ENCODE measurements at regions not wholly inside any gene's neighbourhood (a gene's known extent, or its start where the extent isn't known, plus 50 kb on each side); places are given as distances from the start of the nearest gene placed in this dataset.

DNA sequence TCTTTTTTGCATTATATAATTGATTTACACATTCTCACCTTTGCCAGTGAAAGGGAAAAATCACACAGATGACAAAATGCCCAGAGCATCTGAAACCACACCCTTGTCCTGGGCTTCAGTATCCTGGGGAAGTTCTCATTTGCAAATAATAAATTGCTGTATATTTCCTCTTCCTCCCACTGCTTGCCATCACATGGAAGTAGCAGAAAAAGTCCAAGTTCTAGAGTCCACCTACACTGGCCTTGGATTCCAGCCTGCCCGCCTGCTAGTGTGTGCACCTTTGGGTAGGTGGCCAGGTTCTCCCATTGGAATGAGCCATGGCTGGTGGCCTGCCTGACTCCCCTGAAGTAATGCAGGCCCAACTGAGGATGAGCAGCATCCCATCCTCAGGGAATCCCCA is 149.4 kb downstream of the GADD45G start:
- H3K4me2 ChIP-seq: no peak overlapping the region
- 100% methylated on average over 1 of the region's 1 CpG for WGBS (ENCODE audit: low lambda C conversion rate, missing lambda C conversion rate)
- no peaks in the 10 kb centered on the region for H3K9me2 ChIP-seq (replicated peaks; ENCODE audit: insufficient read depth)
- no peak for TF ChIP-seq EZH2phosphoT487 (IDR thresholded peaks at IDR 0.05; ENCODE audit: low read depth, severe bottlenecking, unreplicated experiment)
- TF ChIP-seq EZH2 (IDR thresholded peaks at IDR 0.05; ENCODE audit: borderline replicate concordance): no peak
- TF ChIP-seq, protein P1, sequence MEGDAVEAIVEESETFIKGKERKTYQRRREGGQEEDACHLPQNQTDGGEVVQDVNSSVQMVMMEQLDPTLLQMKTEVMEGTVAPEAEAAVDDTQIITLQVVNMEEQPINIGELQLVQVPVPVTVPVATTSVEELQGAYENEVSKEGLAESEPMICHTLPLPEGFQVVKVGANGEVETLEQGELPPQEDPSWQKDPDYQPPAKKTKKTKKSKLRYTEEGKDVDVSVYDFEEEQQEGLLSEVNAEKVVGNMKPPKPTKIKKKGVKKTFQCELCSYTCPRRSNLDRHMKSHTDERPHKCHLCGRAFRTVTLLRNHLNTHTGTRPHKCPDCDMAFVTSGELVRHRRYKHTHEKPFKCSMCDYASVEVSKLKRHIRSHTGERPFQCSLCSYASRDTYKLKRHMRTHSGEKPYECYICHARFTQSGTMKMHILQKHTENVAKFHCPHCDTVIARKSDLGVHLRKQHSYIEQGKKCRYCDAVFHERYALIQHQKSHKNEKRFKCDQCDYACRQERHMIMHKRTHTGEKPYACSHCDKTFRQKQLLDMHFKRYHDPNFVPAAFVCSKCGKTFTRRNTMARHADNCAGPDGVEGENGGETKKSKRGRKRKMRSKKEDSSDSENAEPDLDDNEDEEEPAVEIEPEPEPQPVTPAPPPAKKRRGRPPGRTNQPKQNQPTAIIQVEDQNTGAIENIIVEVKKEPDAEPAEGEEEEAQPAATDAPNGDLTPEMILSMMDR (IDR thresholded peaks at IDR 0.05; ENCODE audit: poor library complexity): no peak
- H4K20me1 ChIP-seq (ENCODE audit: insufficient read depth, poor library complexity, severe bottlenecking): no peaks in the 10 kb centered on the region
- H3K27me3 ChIP-seq: no peaks in the 10 kb centered on the region
- H3K9me3 ChIP-seq (ENCODE audit: low read depth): no peaks in the 10 kb centered on the region
- peaks cover 27% of the 10 kb centered on the region for H3K4me1 ChIP-seq (ENCODE audit: insufficient read depth)
- no peak for DNase-seq (ENCODE audit: low spot score)
- no peak overlapping the region for H3K27ac ChIP-seq
- no peak overlapping the region for H2AFZ ChIP-seq
- H3K79me2 ChIP-seq: no peaks in the 10 kb centered on the region
- no peaks in the 10 kb centered on the region for H3K36me3 ChIP-seq (replicated peaks; ENCODE audit: insufficient read depth, low read depth)
- no peak overlapping the region for H3K4me3 ChIP-seq

DNA sequence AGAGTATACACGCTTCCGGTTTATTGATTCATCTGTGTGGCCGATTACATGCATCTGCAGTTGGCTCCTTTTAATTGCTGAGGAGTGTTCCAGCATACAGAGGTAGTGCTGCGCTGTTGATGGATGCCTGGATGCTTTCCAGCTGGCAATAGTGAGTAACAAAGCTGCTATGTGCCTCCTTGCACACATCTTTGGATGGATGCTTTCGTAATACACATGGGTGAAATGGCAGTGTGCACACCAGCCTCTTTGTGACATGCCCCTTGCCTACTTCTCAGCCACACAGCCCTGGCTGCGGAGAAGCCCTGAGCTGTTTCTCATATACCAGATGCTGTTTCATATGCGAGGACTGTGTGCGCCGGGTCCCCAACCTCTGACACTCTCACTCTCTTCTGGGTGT is 151.0 kb downstream of the GADD45G start:
- Histone ChIP-seq H4K20me1 (ENCODE audit: insufficient read depth, poor library complexity, severe bottlenecking) (no peaks in the 10 kb centered on the region), H3K9me2 (replicated peaks; ENCODE audit: insufficient read depth) (no peaks in the 10 kb centered on the region), H3K79me2 (no peaks in the 10 kb centered on the region), H3K36me3 (replicated peaks; ENCODE audit: insufficient read depth, low read depth) (no peaks in the 10 kb centered on the region), H3K27ac (no peak overlapping the region), H3K4me1 (ENCODE audit: insufficient read depth) (peaks cover 16% of the 10 kb centered on the region), H3K4me2 (no peak overlapping the region), H3K9me3 (ENCODE audit: low read depth) (no peaks in the 10 kb centered on the region), H2AFZ (no peak overlapping the region), H3K27me3 (no peaks in the 10 kb centered on the region), H3K4me3 (no peak overlapping the region)
- peak; percentile 54 for DNase-seq (ENCODE audit: low spot score)
- TF ChIP-seq EZH2 (IDR thresholded peaks at IDR 0.05; ENCODE audit: borderline replicate concordance) (no peak), EZH2phosphoT487 (IDR thresholded peaks at IDR 0.05; ENCODE audit: low read depth, severe bottlenecking, unreplicated experiment) (no peak)
- TF ChIP-seq, protein P1 (IDR thresholded peaks at IDR 0.05; ENCODE audit: poor library complexity): no peak
- WGBS (ENCODE audit: low lambda C conversion rate, missing lambda C conversion rate): 57% methylated on average over 9 of the region's 9 CpGs

DNA sequence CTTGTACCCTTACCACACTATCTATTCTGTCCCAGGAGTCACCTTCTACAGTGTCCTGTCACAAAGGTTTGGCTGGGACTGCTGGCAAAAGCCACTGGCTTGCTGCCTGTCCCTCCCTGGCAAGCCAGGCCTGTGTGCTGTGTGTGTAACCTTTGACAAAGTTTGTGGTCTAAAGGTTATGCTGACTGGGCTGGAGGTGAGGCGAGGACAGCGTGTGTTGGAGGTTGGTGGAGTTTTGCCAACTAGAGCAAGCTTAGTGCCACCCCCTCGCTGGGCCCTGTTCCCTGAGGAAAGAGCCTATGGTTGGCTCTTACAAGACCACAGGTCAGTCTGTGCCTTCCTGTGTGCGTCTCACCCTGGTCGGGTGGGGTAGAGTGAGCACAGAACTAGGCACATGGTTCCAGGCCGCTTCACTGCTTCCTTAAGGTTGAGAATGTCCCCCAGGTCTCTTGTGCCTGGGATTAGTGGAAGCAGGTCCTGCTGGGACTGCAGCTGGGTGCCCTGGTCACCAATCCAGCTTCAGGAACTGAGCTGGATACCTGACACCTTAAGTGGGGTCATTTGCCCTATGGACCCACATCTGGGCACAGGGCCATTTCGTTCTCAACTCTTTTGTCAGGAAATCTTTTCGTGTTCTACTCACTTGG is 152.2 kb downstream of the GADD45G start:
- no peaks in the 10 kb centered on the region for H3K9me2 ChIP-seq (replicated peaks; ENCODE audit: insufficient read depth)
- no peak overlapping the region for H3K27ac ChIP-seq
- H3K27me3 ChIP-seq: no peaks in the 10 kb centered on the region
- TF ChIP-seq, protein P1 (IDR thresholded peaks at IDR 0.05; ENCODE audit: poor library complexity): no peak
- TF ChIP-seq EZH2 (IDR thresholded peaks at IDR 0.05; ENCODE audit: borderline replicate concordance): no peak
- TF ChIP-seq EZH2phosphoT487 (IDR thresholded peaks at IDR 0.05; ENCODE audit: low read depth, severe bottlenecking, unreplicated experiment): no peak
- H3K79me2 ChIP-seq: no peaks in the 10 kb centered on the region
- no peaks in the 10 kb centered on the region for H4K20me1 ChIP-seq (ENCODE audit: insufficient read depth, poor library complexity, severe bottlenecking)
- H3K4me3 ChIP-seq: no peak overlapping the region
- no peak overlapping the region for H2AFZ ChIP-seq
- no peaks in the 10 kb centered on the region for H3K9me3 ChIP-seq (ENCODE audit: low read depth)
- WGBS (ENCODE audit: low lambda C conversion rate, missing lambda C conversion rate): 90% methylated on average over 8 of the region's 8 CpGs
- H3K36me3 ChIP-seq (replicated peaks; ENCODE audit: insufficient read depth, low read depth): no peaks in the 10 kb centered on the region
- no peak overlapping the region for H3K4me2 ChIP-seq
- peaks cover 9% of the 10 kb centered on the region for H3K4me1 ChIP-seq (ENCODE audit: insufficient read depth)
- DNase-seq (ENCODE audit: low spot score): peak; percentile 51

Data from hepatocyte (in vitro differentiated cells).